Activated CD4-positive, alpha-beta T cell treated with anti-CD3 and anti-CD28 coated beads, Interleukin-2, amount 10 ng/mL, durations not matched to agents 24 days and 14 days (primary cell): ENCODE measurements at regions not wholly inside any gene's neighbourhood (a gene's known extent, or its start where the extent isn't known, plus 50 kb on each side); places are given as distances from the start of the nearest gene placed in this dataset.

Source experiments
- DNase-seq: peaks from one replicate; pipeline ENCODE4 v3.0.0; 2022
- H3K27ac Mint-ChIP-seq: one replicate; pipeline ENCODE4 v1.8.0; 2022; ENCODE audit warnings: mild to moderate bottlenecking, mixed read lengths
- H3K27me3 Mint-ChIP-seq: one replicate; pipeline ENCODE4 v1.8.0; 2022; ENCODE audit warnings: mixed read lengths
- H3K36me3 Mint-ChIP-seq: one replicate; pipeline ENCODE4 v1.8.0; 2022; ENCODE audit warnings: low read depth, mild to moderate bottlenecking, mixed read lengths
- H3K4me1 Mint-ChIP-seq: one replicate; pipeline ENCODE4 v1.8.0; 2021; ENCODE audit warnings: mixed read lengths
- H3K4me3 Mint-ChIP-seq: one replicate; pipeline ENCODE4 v1.8.0; 2022; ENCODE audit warnings: mild to moderate bottlenecking, moderate library complexity, mixed read lengths
- H3K9me3 Mint-ChIP-seq: one replicate; pipeline ENCODE4 v1.8.0; 2021; ENCODE audit warnings: mixed read lengths
- intact Hi-C: fragments of 100-400 bp; cut with micrococcal nuclease; formaldehyde crosslinking; loops from one replicate; pipeline ENCODE4 v1.15.1; 2023

- no peaks in the 10 kb centered on the region for H3K4me1 Mint-ChIP-seq
- no peak for DNase-seq
- intact Hi-C loops: no loop called here
- no peaks in the 10 kb centered on the region for H3K27me3 Mint-ChIP-seq
- H3K36me3 Mint-ChIP-seq: no peaks in the 10 kb centered on the region
- H3K9me3 Mint-ChIP-seq: no peaks in the 10 kb centered on the region
- no peak overlapping the region for H3K4me3 Mint-ChIP-seq
- H3K27ac Mint-ChIP-seq: no peak overlapping the region
Observed at GRCh38 chr18:26618135-26618534, 69.8 kb upstream of the KCTD1 start.

- Mint-ChIP-seq H3K27ac (no peak overlapping the region), H3K4me3 (no peak overlapping the region), H3K27me3 (no peaks in the 10 kb centered on the region), H3K4me1 (no peaks in the 10 kb centered on the region), H3K36me3 (no peaks in the 10 kb centered on the region), H3K9me3 (no peaks in the 10 kb centered on the region)
- intact Hi-C loops: no loop called here
- no peak for DNase-seq
Observed at GRCh38 chr18:26617151-26617554, 68.8 kb upstream of the KCTD1 start.

- Mint-ChIP-seq H3K27ac (no peak overlapping the region), H3K4me3 (no peak overlapping the region), H3K9me3 (no peaks in the 10 kb centered on the region), H3K27me3 (peaks cover 1% of the 10 kb centered on the region), H3K36me3 (no peaks in the 10 kb centered on the region), H3K4me1 (no peaks in the 10 kb centered on the region)
- intact Hi-C loops: no loop called here
- no peak for DNase-seq
Observed at GRCh38 chr18:26614374-26614773, 66.0 kb upstream of the KCTD1 start.
